ENCODE measurements at regions not wholly inside any gene's neighbourhood (a gene's known extent, or its start where the extent isn't known, plus 50 kb on each side); places are given as distances from the start of the nearest gene placed in this dataset.
"Not testable (repeated sequence)": the region's sequence is repeated elsewhere in the genome, so short reads cannot be mapped to it uniquely, and the experiment has no call there.

DNA sequence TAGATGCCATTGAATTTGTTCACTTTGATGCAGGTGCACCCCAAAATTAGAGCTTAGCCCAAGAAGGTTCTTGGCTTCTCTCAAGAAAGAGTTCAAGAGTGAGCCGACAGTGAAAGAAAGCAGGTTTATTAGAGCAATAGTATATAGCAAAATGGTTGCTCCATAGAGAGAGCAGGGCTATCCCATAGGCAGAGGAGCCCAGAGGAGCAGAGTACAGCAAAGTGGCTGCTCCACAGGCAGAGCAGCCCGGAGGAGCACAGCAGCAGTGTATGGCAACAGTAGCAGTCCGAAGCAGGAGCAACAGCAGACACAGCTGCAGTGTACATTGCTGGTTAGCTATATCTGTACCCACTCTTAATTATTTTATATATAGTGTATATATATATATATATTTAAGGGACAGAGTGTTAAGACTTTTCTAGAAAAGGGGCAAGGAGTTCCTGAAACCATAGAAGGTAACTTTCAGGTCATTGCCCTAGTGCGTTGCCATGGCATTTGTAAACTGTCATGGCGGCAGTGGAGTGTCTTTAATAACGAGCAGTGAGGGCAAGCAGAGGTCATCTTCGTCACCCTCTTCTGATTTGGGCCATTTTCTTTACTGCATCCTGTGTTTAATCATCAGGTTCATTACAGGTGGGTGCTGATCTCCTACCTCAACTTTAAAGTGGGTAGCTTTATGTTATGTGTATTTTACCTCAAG is 222.7 kb downstream of the CYB561 start:
- Mint-ChIP-seq H3K9me3 (ENCODE audit: low read depth) (no peaks in the 10 kb centered on the region), H3K4me1 (ENCODE audit: low read depth) (no peaks in the 10 kb centered on the region), H3K27me3 (no peaks in the 10 kb centered on the region), H3K36me3 (ENCODE audit: insufficient read depth) (no peaks in the 10 kb centered on the region), H3K27ac (no peak overlapping the region), H3K4me3 (ENCODE audit: low read depth) (no peak overlapping the region)
- no peak for DNase-seq (ENCODE audit: low spot score, unreplicated experiment)
- TF ChIP-seq, protein P1, sequence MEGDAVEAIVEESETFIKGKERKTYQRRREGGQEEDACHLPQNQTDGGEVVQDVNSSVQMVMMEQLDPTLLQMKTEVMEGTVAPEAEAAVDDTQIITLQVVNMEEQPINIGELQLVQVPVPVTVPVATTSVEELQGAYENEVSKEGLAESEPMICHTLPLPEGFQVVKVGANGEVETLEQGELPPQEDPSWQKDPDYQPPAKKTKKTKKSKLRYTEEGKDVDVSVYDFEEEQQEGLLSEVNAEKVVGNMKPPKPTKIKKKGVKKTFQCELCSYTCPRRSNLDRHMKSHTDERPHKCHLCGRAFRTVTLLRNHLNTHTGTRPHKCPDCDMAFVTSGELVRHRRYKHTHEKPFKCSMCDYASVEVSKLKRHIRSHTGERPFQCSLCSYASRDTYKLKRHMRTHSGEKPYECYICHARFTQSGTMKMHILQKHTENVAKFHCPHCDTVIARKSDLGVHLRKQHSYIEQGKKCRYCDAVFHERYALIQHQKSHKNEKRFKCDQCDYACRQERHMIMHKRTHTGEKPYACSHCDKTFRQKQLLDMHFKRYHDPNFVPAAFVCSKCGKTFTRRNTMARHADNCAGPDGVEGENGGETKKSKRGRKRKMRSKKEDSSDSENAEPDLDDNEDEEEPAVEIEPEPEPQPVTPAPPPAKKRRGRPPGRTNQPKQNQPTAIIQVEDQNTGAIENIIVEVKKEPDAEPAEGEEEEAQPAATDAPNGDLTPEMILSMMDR (IDR thresholded peaks at IDR 0.05; ENCODE audit: unreplicated experiment): no peak

DNA sequence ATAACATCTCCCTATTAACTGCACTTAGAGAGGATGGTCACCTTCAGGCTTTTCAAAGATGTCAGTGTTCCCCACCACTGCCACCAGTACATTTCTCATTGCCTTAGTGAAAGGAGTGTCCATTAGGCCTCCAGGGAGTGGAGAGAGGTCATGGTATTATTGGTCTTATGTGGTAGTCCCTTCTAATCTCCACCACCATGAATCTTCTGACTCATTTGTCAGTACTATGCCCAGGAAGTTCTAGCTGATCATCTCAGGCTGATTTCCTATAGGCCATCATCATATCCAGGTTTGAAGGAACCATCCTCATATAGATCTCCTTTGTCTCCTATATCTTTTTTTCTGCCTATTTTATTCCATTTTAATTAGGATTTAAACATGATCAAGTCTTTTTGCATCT is 221.5 kb downstream of the CYB561 start:
- Mint-ChIP-seq H3K4me3 (ENCODE audit: low read depth) (no peak overlapping the region), H3K9me3 (ENCODE audit: low read depth) (peaks cover 4% of the 10 kb centered on the region), H3K27me3 (no peaks in the 10 kb centered on the region), H3K36me3 (ENCODE audit: insufficient read depth) (no peaks in the 10 kb centered on the region), H3K27ac (no peak overlapping the region), H3K4me1 (ENCODE audit: low read depth) (no peaks in the 10 kb centered on the region)
- DNase-seq (ENCODE audit: low spot score, unreplicated experiment): no peak
- TF ChIP-seq, protein P1 (IDR thresholded peaks at IDR 0.05; ENCODE audit: unreplicated experiment): no peak

DNA sequence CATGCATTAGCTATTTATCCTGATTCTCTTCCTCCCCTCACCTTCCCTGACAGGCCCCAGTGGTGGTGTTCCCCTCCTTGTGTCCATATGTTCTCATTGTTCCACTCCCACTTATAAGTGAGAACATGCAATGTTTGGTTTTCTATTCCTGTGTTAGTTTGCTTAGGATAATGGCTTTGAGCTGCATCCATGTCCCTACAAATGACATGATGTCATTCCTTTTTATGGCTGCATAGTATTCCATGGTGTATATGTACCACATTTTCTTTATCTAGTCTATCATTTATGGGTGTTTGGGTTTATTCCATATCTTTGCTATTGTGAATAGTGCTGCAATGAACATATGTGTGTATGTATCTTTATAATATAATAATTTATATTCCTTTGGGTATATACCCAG is 219.4 kb downstream of the CYB561 start:
- not testable (repeated sequence) for DNase-seq (ENCODE audit: low spot score, unreplicated experiment); H3K27me3 Mint-ChIP-seq; H3K27ac Mint-ChIP-seq; H3K4me1 Mint-ChIP-seq (ENCODE audit: low read depth); H3K36me3 Mint-ChIP-seq (ENCODE audit: insufficient read depth); H3K4me3 Mint-ChIP-seq (ENCODE audit: low read depth)
- peaks cover 18% of the 10 kb centered on the region for H3K9me3 Mint-ChIP-seq (ENCODE audit: low read depth)

- not testable (repeated sequence) for DNase-seq (ENCODE audit: low spot score, unreplicated experiment); H3K27ac Mint-ChIP-seq; H3K27me3 Mint-ChIP-seq; H3K4me1 Mint-ChIP-seq (ENCODE audit: low read depth); H3K4me3 Mint-ChIP-seq (ENCODE audit: low read depth)
- Mint-ChIP-seq H3K9me3 (ENCODE audit: low read depth) (peaks cover 26% of the 10 kb centered on the region), H3K36me3 (ENCODE audit: insufficient read depth) (peaks cover 10% of the 10 kb centered on the region)
These were observed 215.0 kb downstream of the CYB561 start for GRCh38 chr17:63231015-63231620.

- DNase-seq (ENCODE audit: low spot score, unreplicated experiment): no peak
- TF ChIP-seq, protein P1 (IDR thresholded peaks at IDR 0.05; ENCODE audit: unreplicated experiment): no peak
- H3K36me3 Mint-ChIP-seq (ENCODE audit: insufficient read depth): peaks cover 10% of the 10 kb centered on the region
- peaks cover 26% of the 10 kb centered on the region for H3K9me3 Mint-ChIP-seq (ENCODE audit: low read depth)
- no peaks in the 10 kb centered on the region for H3K4me1 Mint-ChIP-seq (ENCODE audit: low read depth)
- no peak overlapping the region for H3K4me3 Mint-ChIP-seq (ENCODE audit: low read depth)
- H3K27me3 Mint-ChIP-seq: no peaks in the 10 kb centered on the region
- H3K27ac Mint-ChIP-seq: no peak overlapping the region
These were observed 213.4 kb downstream of the CYB561 start for GRCh38 chr17:63232565-63233310.

GRCh38 chr17:63240106-63240505 is 206.0 kb downstream of the CYB561 start:
- no peak overlapping the region for H3K4me3 Mint-ChIP-seq (ENCODE audit: low read depth)
- peaks cover 6% of the 10 kb centered on the region for H3K9me3 Mint-ChIP-seq (ENCODE audit: low read depth)
- H3K27ac Mint-ChIP-seq: no peak overlapping the region
- no peak for DNase-seq (ENCODE audit: low spot score, unreplicated experiment)
- no peaks in the 10 kb centered on the region for H3K4me1 Mint-ChIP-seq (ENCODE audit: low read depth)
- TF ChIP-seq, protein P1 (IDR thresholded peaks at IDR 0.05; ENCODE audit: unreplicated experiment): no peak
- H3K27me3 Mint-ChIP-seq: no peaks in the 10 kb centered on the region
- H3K36me3 Mint-ChIP-seq (ENCODE audit: insufficient read depth): no peaks in the 10 kb centered on the region
